ENCODE measurements at regions not wholly inside any gene's neighbourhood (a gene's known extent, or its start where the extent isn't known, plus 50 kb on each side); places are given as distances from the start of the nearest gene placed in this dataset.

DNA sequence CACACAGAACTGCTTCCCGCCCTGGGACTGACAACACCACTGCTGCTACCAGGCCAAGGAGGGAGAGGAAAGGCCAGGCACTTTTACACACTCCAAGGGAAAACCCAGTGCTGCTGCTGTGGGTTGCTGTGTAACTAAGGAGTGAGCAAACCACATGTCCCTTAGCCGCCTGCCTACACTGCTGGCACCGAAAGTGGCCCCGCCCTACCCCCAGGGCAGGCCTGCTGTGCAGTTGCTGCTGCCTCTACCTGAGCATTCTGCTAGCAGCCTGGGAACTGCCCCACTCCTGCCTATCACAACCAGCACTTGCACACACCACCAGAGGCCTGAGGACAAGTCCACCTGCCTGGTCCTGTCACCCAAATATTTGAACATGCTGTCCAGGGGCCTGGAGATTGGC lies 740.9 kb downstream of the DTWD2 start:
- no peak for TF ChIP-seq POLR2AphosphoS5 (IDR thresholded peaks at IDR 0.05)
- TF ChIP-seq, protein P1, sequence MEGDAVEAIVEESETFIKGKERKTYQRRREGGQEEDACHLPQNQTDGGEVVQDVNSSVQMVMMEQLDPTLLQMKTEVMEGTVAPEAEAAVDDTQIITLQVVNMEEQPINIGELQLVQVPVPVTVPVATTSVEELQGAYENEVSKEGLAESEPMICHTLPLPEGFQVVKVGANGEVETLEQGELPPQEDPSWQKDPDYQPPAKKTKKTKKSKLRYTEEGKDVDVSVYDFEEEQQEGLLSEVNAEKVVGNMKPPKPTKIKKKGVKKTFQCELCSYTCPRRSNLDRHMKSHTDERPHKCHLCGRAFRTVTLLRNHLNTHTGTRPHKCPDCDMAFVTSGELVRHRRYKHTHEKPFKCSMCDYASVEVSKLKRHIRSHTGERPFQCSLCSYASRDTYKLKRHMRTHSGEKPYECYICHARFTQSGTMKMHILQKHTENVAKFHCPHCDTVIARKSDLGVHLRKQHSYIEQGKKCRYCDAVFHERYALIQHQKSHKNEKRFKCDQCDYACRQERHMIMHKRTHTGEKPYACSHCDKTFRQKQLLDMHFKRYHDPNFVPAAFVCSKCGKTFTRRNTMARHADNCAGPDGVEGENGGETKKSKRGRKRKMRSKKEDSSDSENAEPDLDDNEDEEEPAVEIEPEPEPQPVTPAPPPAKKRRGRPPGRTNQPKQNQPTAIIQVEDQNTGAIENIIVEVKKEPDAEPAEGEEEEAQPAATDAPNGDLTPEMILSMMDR (IDR thresholded peaks at IDR 0.05): no peak
- TF ChIP-seq POLR2A (IDR thresholded peaks at IDR 0.05): no peak
- H3K27me3 ChIP-seq (replicated peaks; ENCODE audit: insufficient read depth): no peaks in the 10 kb centered on the region
- no peak overlapping the region for H3K4me3 ChIP-seq
- H3K36me3 ChIP-seq: no peaks in the 10 kb centered on the region
- WGBS: 88% methylated on average over 4 of the region's 4 CpGs
- no peaks in the 10 kb centered on the region for H3K9me3 ChIP-seq
- no peak for DNase-seq (ENCODE audit: low spot score)
- intact Hi-C loops (cut with DNase I): no loop called here
- H3K4me1 ChIP-seq (replicated peaks): no peaks in the 10 kb centered on the region
- H3K27ac ChIP-seq: no peak overlapping the region

DNA sequence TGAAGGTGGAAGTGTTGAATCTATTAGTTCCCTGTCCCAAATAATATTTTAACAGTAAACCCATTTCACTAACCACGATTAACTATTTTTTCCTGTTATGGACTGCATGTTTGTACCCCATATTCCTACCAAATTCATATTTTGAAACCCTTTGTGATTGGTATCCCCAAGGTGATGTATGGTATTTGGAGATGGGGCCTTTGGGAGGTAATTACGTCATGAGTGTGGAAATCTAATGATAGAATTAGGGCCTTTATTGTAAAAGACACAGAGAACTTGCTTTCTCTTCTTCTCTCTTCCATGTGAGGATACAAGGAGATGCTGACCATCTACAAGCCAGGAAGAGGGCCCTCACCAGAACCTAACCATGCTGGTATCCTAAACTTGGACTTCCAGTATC lies 744.7 kb downstream of the DTWD2 start:
- intact Hi-C loops (cut with DNase I): no loop called here
- no peaks in the 10 kb centered on the region for H3K9me3 ChIP-seq
- H3K27me3 ChIP-seq (replicated peaks; ENCODE audit: insufficient read depth): no peaks in the 10 kb centered on the region
- no peaks in the 10 kb centered on the region for H3K4me1 ChIP-seq (replicated peaks)
- H3K4me3 ChIP-seq: no peak overlapping the region
- DNase-seq (ENCODE audit: low spot score): no peak
- TF ChIP-seq POLR2AphosphoS5 (IDR thresholded peaks at IDR 0.05): no peak
- no peak for TF ChIP-seq POLR2A (IDR thresholded peaks at IDR 0.05)
- TF ChIP-seq, protein P1 (IDR thresholded peaks at IDR 0.05): no peak
- 95% methylated on average over 2 of the region's 2 CpGs for WGBS
- H3K27ac ChIP-seq: no peak overlapping the region
- no peaks in the 10 kb centered on the region for H3K36me3 ChIP-seq

DNA sequence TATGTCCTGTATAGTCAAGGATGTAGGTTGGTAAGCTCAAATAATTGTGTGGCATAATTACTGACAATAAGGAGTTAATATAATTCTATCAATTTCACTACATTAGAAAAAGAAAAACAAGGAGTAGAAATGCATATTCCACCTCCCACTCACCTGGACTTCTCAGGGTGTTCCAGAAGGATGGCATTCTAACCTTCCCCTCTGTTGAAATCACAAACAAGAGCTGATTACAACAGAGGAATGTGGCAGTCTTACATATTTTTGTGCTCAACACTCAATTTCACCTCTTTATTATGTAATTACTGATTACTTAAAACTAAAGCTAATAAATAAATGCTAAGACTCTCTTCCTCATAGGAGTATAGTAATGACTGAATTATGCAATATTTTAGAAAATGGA lies 745.3 kb downstream of the DTWD2 start:
- H3K27me3 ChIP-seq (replicated peaks; ENCODE audit: insufficient read depth): no peaks in the 10 kb centered on the region
- H3K36me3 ChIP-seq: no peaks in the 10 kb centered on the region
- H3K9me3 ChIP-seq: no peaks in the 10 kb centered on the region
- no peak overlapping the region for H3K27ac ChIP-seq
- TF ChIP-seq POLR2AphosphoS5 (IDR thresholded peaks at IDR 0.05) (no peak), POLR2A (IDR thresholded peaks at IDR 0.05) (no peak)
- TF ChIP-seq, protein P1 (IDR thresholded peaks at IDR 0.05): no peak
- intact Hi-C loops (cut with DNase I): no loop called here
- H3K4me1 ChIP-seq (replicated peaks): no peaks in the 10 kb centered on the region
- DNase-seq (ENCODE audit: low spot score): no peak
- no peak overlapping the region for H3K4me3 ChIP-seq

DNA sequence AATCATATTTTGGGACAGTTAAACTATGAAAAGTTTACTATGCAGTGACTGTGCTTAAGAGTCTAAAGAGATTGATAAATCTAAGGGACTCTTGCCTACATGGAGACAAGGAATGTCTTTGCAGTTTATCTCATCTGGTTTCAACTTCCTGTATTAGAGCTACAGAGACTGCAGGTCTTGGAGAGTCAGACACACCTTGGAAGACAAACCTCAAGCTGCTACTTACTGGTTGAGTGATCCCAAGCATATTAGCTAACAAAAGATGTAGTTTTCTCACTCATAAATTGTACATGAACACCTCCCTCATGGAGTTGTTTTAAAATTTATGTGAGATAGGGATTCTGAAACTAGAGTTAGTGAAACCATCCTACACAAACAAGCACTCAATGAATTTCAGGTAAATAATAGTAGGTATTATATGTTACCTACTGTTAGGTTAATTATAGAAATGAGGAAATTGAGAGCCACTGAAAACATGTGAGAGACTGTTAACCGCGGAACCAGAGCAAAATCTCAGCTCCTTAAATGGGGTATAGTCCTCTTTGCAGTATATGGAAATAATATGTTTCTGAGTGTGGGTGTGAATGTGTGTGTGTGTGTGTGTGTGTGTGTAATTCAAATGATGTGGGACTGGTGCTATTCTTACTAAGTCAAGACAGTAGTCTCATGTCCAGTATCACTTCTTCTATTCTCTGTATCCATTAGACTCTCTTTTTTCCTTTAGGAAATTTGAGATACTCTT lies 752.1 kb downstream of the DTWD2 start:
- no peaks in the 10 kb centered on the region for H3K27me3 ChIP-seq (replicated peaks; ENCODE audit: insufficient read depth)
- WGBS: 94% methylated on average over 2 of the region's 2 CpGs
- intact Hi-C loops (cut with DNase I): no loop called here
- TF ChIP-seq, protein P1 (IDR thresholded peaks at IDR 0.05): no peak
- H3K27ac ChIP-seq: no peak overlapping the region
- H3K4me1 ChIP-seq (replicated peaks): no peaks in the 10 kb centered on the region
- H3K4me3 ChIP-seq: no peak overlapping the region
- H3K9me3 ChIP-seq: no peaks in the 10 kb centered on the region
- no peak for DNase-seq (ENCODE audit: low spot score)
- no peaks in the 10 kb centered on the region for H3K36me3 ChIP-seq

DNA sequence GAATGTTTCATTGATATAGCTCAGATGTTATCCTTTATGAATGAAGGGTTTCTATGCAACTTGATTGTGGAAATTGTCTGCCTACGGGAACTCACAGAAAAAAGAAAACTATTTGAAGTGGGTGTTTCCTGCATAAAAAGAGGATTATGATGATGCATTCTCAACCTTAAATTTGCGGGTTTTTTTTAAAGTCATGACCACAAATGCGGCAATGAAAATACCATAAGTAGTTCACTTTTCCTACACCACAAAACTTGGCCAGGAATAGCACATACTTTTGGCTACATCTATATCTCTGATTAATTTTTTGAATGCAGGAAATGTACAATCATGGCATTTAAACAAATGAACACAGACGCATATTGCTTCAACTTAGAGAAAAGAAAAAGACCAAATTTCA lies 754.7 kb downstream of the DTWD2 start:
- H3K27ac ChIP-seq: no peak overlapping the region
- DNase-seq (ENCODE audit: low spot score): no peak
- 55% methylated on average over 4 of the region's 4 CpGs for WGBS
- H3K27me3 ChIP-seq (replicated peaks; ENCODE audit: insufficient read depth): no peaks in the 10 kb centered on the region
- H3K9me3 ChIP-seq: no peaks in the 10 kb centered on the region
- H3K36me3 ChIP-seq: no peaks in the 10 kb centered on the region
- no peak overlapping the region for H3K4me3 ChIP-seq
- H3K4me1 ChIP-seq (replicated peaks): no peaks in the 10 kb centered on the region
- intact Hi-C loops (cut with DNase I): no loop called here
- TF ChIP-seq POLR2AphosphoS5 (IDR thresholded peaks at IDR 0.05): no peak
- no peak for TF ChIP-seq POLR2A (IDR thresholded peaks at IDR 0.05)
- TF ChIP-seq, protein P1 (IDR thresholded peaks at IDR 0.05): no peak
